B cell (primary cell): ENCODE measurements at regions not wholly inside any gene's neighbourhood (a gene's known extent, or its start where the extent isn't known, plus 50 kb on each side); places are given as distances from the start of the nearest gene placed in this dataset.

Experiments used
- ATAC-seq: fragments of 200-7000 bp; cut with Tn5 transposase; one replicate; pipeline ENCODE4 v1.10.0; 2021; ENCODE audit warnings: low read depth, mild to moderate bottlenecking, moderate number of reproducible peaks, moderate library complexity
- CTCF ChIA-PET: fragments of 350-600 bp; sonication (Branson Sonifier 250); formaldehyde crosslinking; loops from one replicate; lab custom pipeline; 2021; ENCODE audit warnings: antibody characterized with exemption, inconsistent platforms; lab: Charles Lee
- POLR2A ChIA-PET: fragments of 350-600 bp; sonication (Branson Sonifier 250); formaldehyde crosslinking; loops from one replicate; lab custom pipeline; 2021; ENCODE audit warnings: antibody characterized with exemption; lab: Charles Lee
- DNase-seq: peaks from one replicate; pipeline ENCODE4 v3.0.0; 2013
- H2AFZ ChIP-seq: 2 replicates; pipeline ENCODE4 v1.6.1; 2012; ENCODE audit warnings: mild to moderate bottlenecking, low read depth, low read length; ENCODE audit not compliant: insufficient read depth, poor library complexity, severe bottlenecking
- H3K27ac ChIP-seq, 2 donors: 1 replicate in 1 of 2; 2 replicates in 1 of 2; pipeline ENCODE4 v1.5.1; 2012 to 2013; ENCODE audit warnings: low read length in 2 of 2, mild to moderate bottlenecking in 2 of 2, moderate library complexity in 1 of 2
- H3K27me3 ChIP-seq, 4 experiments: fragments of 200-600 bp in 1 of 4; sonication (generic) in 1 of 4; replicated peaks in 1 of 4; 1 replicate in 2 of 4; 2 replicates in 2 of 4; pipeline versions ENCODE4 v1.6.1 to v1.7.0; 2013 to 2016; ENCODE audit warnings: low read length in 3 of 4, mild to moderate bottlenecking in 2 of 4, mixed read lengths in 1 of 4, moderate library complexity in 1 of 4; ENCODE audit not compliant: insufficient read depth in 4 of 4, control insufficient read depth in 3 of 4; ENCODE audit errors: control extremely low read depth in 1 of 4
- H3K36me3 ChIP-seq, 2 experiments: replicated peaks in 1 of 2; 1 replicate in 1 of 2; 2 replicates in 1 of 2; pipeline versions ENCODE4 v1.6.1 to v1.7.1; 2013; ENCODE audit warnings: low read length in 1 of 2; ENCODE audit not compliant: insufficient read depth in 2 of 2, control insufficient read depth in 1 of 2; ENCODE audit errors: control extremely low read depth in 1 of 2, extremely low read depth in 1 of 2
- H3K4me1 ChIP-seq, 2 donors: fragments of 200-600 bp in 1 of 2; sonication (generic) in 1 of 2; 1 replicate in 1 of 2; 2 replicates in 1 of 2; pipeline versions ENCODE4 v1.5.1 to v1.6.1; 2013 to 2017; ENCODE audit warnings: low read length in 2 of 2; ENCODE audit not compliant: control insufficient read depth in 2 of 2, insufficient read depth in 2 of 2
- H3K4me2 ChIP-seq: replicated peaks from 2 replicates; pipeline ENCODE3; 2012; ENCODE audit warnings: mild to moderate bottlenecking, low read depth, low read length; ENCODE audit not compliant: poor library complexity, severe bottlenecking
- H3K4me3 ChIP-seq, 5 experiments: fragments of 200-600 bp in 1 of 5; sonication (generic) in 1 of 5; 1 replicate in 3 of 5; 2 replicates in 2 of 5; pipeline versions ENCODE4 v1.5.1 to v1.7.0; 2011 to 2016; ENCODE audit warnings: low read length in 4 of 5, mild to moderate bottlenecking in 4 of 5, low read depth in 2 of 5, control low read depth in 1 of 5, moderate library complexity in 1 of 5; ENCODE audit not compliant: insufficient read depth in 1 of 5; ENCODE audit errors: control extremely low read depth in 1 of 5, extremely low read depth in 1 of 5
- H3K79me2 ChIP-seq: fragments of 200-600 bp; sonication (generic); one replicate; pipeline ENCODE4 v1.6.0; 2016; ENCODE audit warnings: low read length; ENCODE audit not compliant: control insufficient read depth, insufficient read depth
- H3K9ac ChIP-seq: fragments of 200-600 bp; sonication (generic); 2 replicates; pipeline ENCODE4 v1.6.1; 2017; ENCODE audit warnings: mild to moderate bottlenecking, low read length, moderate library complexity
- H3K9me3 ChIP-seq, 3 donors: one replicate each; pipeline versions ENCODE4 v1.6.1 to v1.7.1; 2013; ENCODE audit warnings: low read length in 2 of 3; ENCODE audit not compliant: control insufficient read depth in 2 of 3, insufficient read depth in 1 of 3; ENCODE audit errors: control extremely low read depth in 1 of 3
- H4K20me1 ChIP-seq: 2 replicates; pipeline ENCODE4 v1.6.0; 2012; ENCODE audit warnings: mild to moderate bottlenecking, low read length; ENCODE audit not compliant: insufficient read depth, control insufficient read depth, poor library complexity, severe bottlenecking
- H3K27ac Mint-ChIP-seq: one replicate; pipeline ENCODE4 v1.8.0; 2021; ENCODE audit warnings: mixed read lengths
- H3K27me3 Mint-ChIP-seq: one replicate; pipeline ENCODE4 v1.8.0; 2021; ENCODE audit warnings: mixed read lengths
- H3K4me1 Mint-ChIP-seq: one replicate; pipeline ENCODE4 v1.8.0; 2021; ENCODE audit warnings: mixed read lengths
- H3K4me3 Mint-ChIP-seq: one replicate; pipeline ENCODE4 v1.8.0; 2021; ENCODE audit warnings: mixed read lengths
- H3K9me3 Mint-ChIP-seq: one replicate; pipeline ENCODE4 v1.8.0; 2022; ENCODE audit warnings: mixed read lengths; ENCODE audit not compliant: insufficient read depth
- CTCF ChIP-seq: fragments of 200-600 bp; IDR thresholded peaks from one replicate; pipeline ENCODE4 v1.8.0; 2022; ENCODE audit warnings: antibody characterized with exemption, mild to moderate bottlenecking
- EZH2 ChIP-seq: IDR thresholded peaks from 2 replicates; pipeline ENCODE4 v1.6.1; 2012; ENCODE audit warnings: borderline replicate concordance, low read depth, mild to moderate bottlenecking, moderate library complexity, low read length; ENCODE audit not compliant: insufficient read depth, poor library complexity, severe bottlenecking
- WGBS: methylation state at CpG from one replicate; pipeline ENCODE4 v1.1.5; 2013; ENCODE audit warnings: missing lambda C conversion rate; ENCODE audit not compliant: insufficient coverage; 5-methylcytosine and 5-hydroxymethylcytosine counted together
- intact Hi-C: fragments of 100-400 bp; cut with micrococcal nuclease; formaldehyde crosslinking; loops from one replicate; pipeline ENCODE4 v1.10.0; 2022

GRCh38 chr3:117567906-117568305 is 858.3 kb downstream of the TUSC7 start:
- CTCF ChIA-PET: no interaction called here
- H3K4me1 Mint-ChIP-seq: no peaks in the 10 kb centered on the region
- Histone ChIP-seq H3K79me2 (no peaks in the 10 kb centered on the region), H3K27ac (no peak overlapping the region), H3K27me3 (no peaks in the 10 kb centered on the region), H3K4me1 (no peaks in the 10 kb centered on the region), H3K9me3 (no peaks in the 10 kb centered on the region), H3K9ac (no peak overlapping the region), H4K20me1 (no peaks in the 10 kb centered on the region), H2AFZ (no peak overlapping the region), H3K36me3 (no peaks in the 10 kb centered on the region), H3K4me2 (no peak overlapping the region), H3K4me3 (no peak overlapping the region)
- H3K4me3 Mint-ChIP-seq: no peak overlapping the region
- TF ChIP-seq EZH2 (no peak), CTCF (no peak)
- H3K27ac Mint-ChIP-seq: no peak overlapping the region
- intact Hi-C loops: no loop called here
- H3K9me3 Mint-ChIP-seq: no peaks in the 10 kb centered on the region
- no peak for DNase-seq
- POLR2A ChIA-PET: no interaction called here
- H3K27me3 Mint-ChIP-seq: no peaks in the 10 kb centered on the region
- ATAC-seq: no peak

- Histone ChIP-seq H3K4me1 (no peaks in the 10 kb centered on the region), H3K27ac (no peak overlapping the region), H2AFZ (no peak overlapping the region), H3K9ac (no peak overlapping the region), H4K20me1 (no peaks in the 10 kb centered on the region), H3K4me2 (no peak overlapping the region), H3K9me3 (peaks cover 0 to 1% (median 0%) of the 10 kb centered on the region in 3 donors), H3K4me3 (no peak overlapping the region), H3K79me2 (no peaks in the 10 kb centered on the region), H3K27me3 (no peaks in the 10 kb centered on the region), H3K36me3 (no peaks in the 10 kb centered on the region)
- TF ChIP-seq CTCF (no peak), EZH2 (no peak)
- CTCF ChIA-PET: no interaction called here
- ATAC-seq (no peak), DNase-seq (no peak)
- H3K4me3 Mint-ChIP-seq: no peak overlapping the region
- no peak overlapping the region for H3K27ac Mint-ChIP-seq
- intact Hi-C loops: no loop called here
- POLR2A ChIA-PET: no interaction called here
- H3K27me3 Mint-ChIP-seq: no peaks in the 10 kb centered on the region
- no peaks in the 10 kb centered on the region for H3K4me1 Mint-ChIP-seq
- peaks cover 5% of the 10 kb centered on the region for H3K9me3 Mint-ChIP-seq
- WGBS: no CpG with 5 or more reads among the region's 1 CpG
Measured at GRCh38 chr3:117572786-117573185, 863.2 kb downstream of the TUSC7 start.
